ENCODE measurements at regions not wholly inside any gene's neighbourhood (a gene's known extent, or its start where the extent isn't known, plus 50 kb on each side); places are given as distances from the start of the nearest gene placed in this dataset.

GRCh38 chr12:91379051-91379775, 196.6 kb upstream of the DCN start:
- TF ChIP-seq EZH2phosphoT487 (IDR thresholded peaks at IDR 0.05; ENCODE audit: low read length) (no peak), CTCF (IDR thresholded peaks at IDR 0.05; ENCODE audit: low read length) (no peak)
